ENCODE measurements at regions not wholly inside any gene's neighbourhood (a gene's known extent, or its start where the extent isn't known, plus 50 kb on each side); places are given as distances from the start of the nearest gene placed in this dataset.

- TF ChIP-seq POLR2A (IDR thresholded peaks at IDR 0.05): no peak
- TF ChIP-seq CTCF (IDR thresholded peaks at IDR 0.05): no peak
- no peak for TF ChIP-seq POLR2AphosphoS5 (IDR thresholded peaks at IDR 0.05)
Observed at GRCh38 chr5:26470439-26470838, 567.9 kb downstream of the CDH9 start.

Data from sigmoid colon (tissue), 4 donors.